OCI-LY1 (cell line): ENCODE measurements at regions not wholly inside any gene's neighbourhood (a gene's known extent, or its start where the extent isn't known, plus 50 kb on each side); places are given as distances from the start of the nearest gene placed in this dataset.

Source experiments
- H2AFZ ChIP-seq: fragments of 200-600 bp; sonication (generic), shearing (Covaris generic); 2 replicates; pipeline ENCODE4 v1.6.0; 2014; ENCODE audit warnings: antibody characterized with exemption, mild to moderate bottlenecking, low read length
- H3F3A ChIP-seq: fragments of 200-600 bp; sonication (generic), shearing (Covaris generic); 2 replicates; pipeline ENCODE4 v1.6.0; 2014; ENCODE audit warnings: mild to moderate bottlenecking, antibody characterized with exemption, low read length, moderate library complexity; ENCODE audit not compliant: insufficient read depth
- H3K27ac ChIP-seq: fragments of 200-600 bp; sonication (generic); 2 replicates; pipeline ENCODE4 v1.5.1; 2014; ENCODE audit warnings: low read length, mixed run types, mild to moderate bottlenecking, low read depth; ENCODE audit not compliant: poor library complexity, severe bottlenecking
- H3K27me3 ChIP-seq: fragments of 200-600 bp; sonication (generic); 2 replicates; pipeline ENCODE4 v1.6.0; 2014; ENCODE audit warnings: antibody characterized with exemption, mild to moderate bottlenecking, low read length, moderate library complexity; ENCODE audit not compliant: insufficient read depth
- H3K36me3 ChIP-seq: fragments of 200-600 bp; sonication (generic); 2 replicates; pipeline ENCODE4 v1.6.1; 2014; ENCODE audit warnings: mild to moderate bottlenecking, antibody characterized with exemption, low read length, moderate library complexity, mixed read lengths; ENCODE audit not compliant: insufficient read depth
- H3K4me1 ChIP-seq: fragments of 200-600 bp; sonication (generic); 2 replicates; pipeline ENCODE4 v1.5.1; 2014; ENCODE audit warnings: mild to moderate bottlenecking, low read length, moderate library complexity; ENCODE audit not compliant: insufficient read depth, severe bottlenecking
- H3K4me2 ChIP-seq: fragments of 200-600 bp; sonication (generic), shearing (Covaris generic); 2 replicates; pipeline ENCODE4 v1.6.1; 2014; ENCODE audit warnings: low read length
- H3K4me3 ChIP-seq: fragments of 200-600 bp; sonication (generic); 2 replicates; pipeline ENCODE4 v1.5.1; 2014; ENCODE audit warnings: low read length, low read depth, mild to moderate bottlenecking, mixed read lengths; ENCODE audit not compliant: poor library complexity, severe bottlenecking
- H3K79me2 ChIP-seq: fragments of 200-600 bp; shearing (Covaris generic); 2 replicates; pipeline ENCODE4 v1.6.1; 2016; ENCODE audit warnings: mixed run types, low read length, mixed read lengths; ENCODE audit not compliant: insufficient read depth
- H3K9ac ChIP-seq: fragments of 200-600 bp; sonication (generic), shearing (Covaris generic); 2 replicates; pipeline ENCODE4 v1.6.1; 2014; ENCODE audit warnings: mild to moderate bottlenecking, low read length, mixed read lengths
- H3K9me2 ChIP-seq: fragments of 200-600 bp; sonication (generic), shearing (Covaris generic); 2 replicates; pipeline ENCODE4 v1.6.1; 2014; ENCODE audit warnings: low read depth, mild to moderate bottlenecking, low read length, mixed read lengths
- H3K9me3 ChIP-seq: fragments of 200-600 bp; shearing (Covaris generic); 2 replicates; pipeline ENCODE4 v1.6.1; 2014; ENCODE audit warnings: low read length, mixed read lengths
- H4K20me1 ChIP-seq: fragments of 200-600 bp; sonication (generic), shearing (Covaris generic); 2 replicates; pipeline ENCODE4 v1.6.0; 2016; ENCODE audit warnings: mild to moderate bottlenecking, low read length; ENCODE audit not compliant: insufficient read depth
- CTCF ChIP-seq: fragments of 200-600 bp; sonication (generic), shearing (Covaris generic); IDR thresholded peaks from 2 replicates; pipeline ENCODE4 v1.5.1; 2017; ENCODE audit warnings: mild to moderate bottlenecking, antibody characterized with exemption, low read length, moderate library complexity, mixed read lengths
- EZH2 ChIP-seq: fragments of 200-600 bp; sonication (generic), shearing (Covaris generic); IDR thresholded peaks from 2 replicates; pipeline ENCODE4 v1.8.0; 2017; ENCODE audit warnings: borderline replicate concordance, mixed run types, mild to moderate bottlenecking, antibody characterized with exemption, low read length, moderate library complexity, mixed read lengths

DNA sequence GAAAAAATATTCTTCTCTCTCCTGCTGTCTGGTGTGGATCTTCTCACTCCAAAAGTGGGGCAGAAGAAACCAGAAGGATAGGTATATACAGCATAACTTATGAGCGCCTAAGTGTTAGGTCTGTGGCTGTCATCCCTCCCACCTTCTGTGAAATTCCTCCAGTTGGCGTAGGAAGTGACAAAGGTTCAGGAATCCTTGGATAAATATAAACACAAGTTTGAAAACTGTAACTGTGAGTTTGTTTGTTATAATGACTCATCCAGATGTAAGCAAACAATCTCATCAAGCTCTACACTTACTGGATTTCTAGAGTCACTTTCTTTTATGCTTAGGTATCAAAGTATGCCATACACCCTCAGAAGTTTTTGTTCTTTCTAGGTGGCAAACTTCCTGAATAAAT lies 405.2 kb downstream of the FAT4 start:
- Histone ChIP-seq H3K9me3 (no peaks in the 10 kb centered on the region), H3K9ac (no peak overlapping the region), H3K79me2 (no peaks in the 10 kb centered on the region), H3K9me2 (no peaks in the 10 kb centered on the region), H3F3A (no peaks in the 10 kb centered on the region), H3K4me2 (no peak overlapping the region), H3K27ac (no peak overlapping the region), H3K4me1 (no peaks in the 10 kb centered on the region), H3K27me3 (no peaks in the 10 kb centered on the region), H3K4me3 (no peak overlapping the region), H2AFZ (no peak overlapping the region), H3K36me3 (no peaks in the 10 kb centered on the region), H4K20me1 (no peaks in the 10 kb centered on the region)
- TF ChIP-seq EZH2, result no peak
- TF ChIP-seq CTCF, result no peak

DNA sequence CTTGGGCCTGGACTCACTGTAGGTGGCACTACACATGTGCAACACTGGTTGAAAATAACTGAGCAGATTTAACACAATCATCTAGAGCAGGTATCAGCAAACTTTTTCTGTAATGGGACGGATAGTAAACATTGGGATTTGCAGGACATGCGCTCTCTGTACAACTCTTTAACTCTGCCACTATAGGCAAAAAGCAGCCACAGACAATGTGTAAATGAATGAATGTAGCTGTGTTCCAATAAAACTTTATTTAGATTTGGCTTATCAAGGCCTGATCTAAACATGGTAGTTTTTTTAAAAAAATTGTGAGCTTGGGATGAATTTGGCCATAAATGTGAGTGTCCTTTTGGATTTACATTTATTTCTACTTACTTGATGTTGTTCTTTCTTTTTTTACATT lies 407.3 kb downstream of the FAT4 start:
- TF ChIP-seq EZH2 (no peak), CTCF (no peak)
- Histone ChIP-seq H4K20me1 (no peaks in the 10 kb centered on the region), H3K4me1 (no peaks in the 10 kb centered on the region), H3K9me3 (no peaks in the 10 kb centered on the region), H3K9ac (no peak overlapping the region), H3K4me3 (no peak overlapping the region), H3K79me2 (no peaks in the 10 kb centered on the region), H3F3A (no peaks in the 10 kb centered on the region), H2AFZ (no peak overlapping the region), H3K36me3 (no peaks in the 10 kb centered on the region), H3K27ac (no peak overlapping the region), H3K4me2 (no peak overlapping the region), H3K9me2 (no peaks in the 10 kb centered on the region), H3K27me3 (no peaks in the 10 kb centered on the region)

DNA sequence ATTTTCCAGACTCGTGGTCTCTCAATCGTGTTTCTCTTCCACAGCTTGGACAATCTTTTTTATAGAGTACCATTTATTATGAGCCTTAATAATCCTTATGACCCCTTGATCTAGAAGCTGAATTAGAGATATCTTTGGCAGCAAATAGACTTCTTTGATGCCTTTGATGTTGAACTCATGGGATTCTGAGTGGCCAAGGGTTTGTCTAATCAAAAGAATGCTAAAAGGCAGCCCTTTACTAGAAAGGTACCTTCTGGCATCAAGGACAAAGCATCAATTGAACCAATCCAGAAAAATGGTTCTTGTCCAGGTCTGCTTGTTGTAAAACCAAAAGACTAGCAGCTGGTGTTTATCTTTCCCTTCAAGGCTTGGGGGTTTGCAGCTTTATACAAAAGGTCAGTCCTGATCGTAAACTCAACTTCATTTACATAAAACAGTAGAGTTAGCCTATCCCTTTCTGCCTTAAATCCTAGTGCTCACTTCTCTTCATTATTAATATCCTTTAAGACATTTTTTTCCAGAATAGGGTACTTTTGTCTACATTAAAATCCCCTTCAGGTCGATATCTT lies 411.3 kb downstream of the FAT4 start:
- Histone ChIP-seq H3K4me2 (no peak overlapping the region), H3K27ac (no peak overlapping the region), H4K20me1 (no peaks in the 10 kb centered on the region), H3K9me3 (no peaks in the 10 kb centered on the region), H3F3A (no peaks in the 10 kb centered on the region), H3K36me3 (no peaks in the 10 kb centered on the region), H3K9ac (no peak overlapping the region), H3K9me2 (no peaks in the 10 kb centered on the region), H3K79me2 (no peaks in the 10 kb centered on the region), H3K27me3 (no peaks in the 10 kb centered on the region), H3K4me1 (no peaks in the 10 kb centered on the region), H2AFZ (no peak overlapping the region), H3K4me3 (no peak overlapping the region)
- TF ChIP-seq EZH2 (no peak), CTCF (no peak)
